ENCODE measurements at regions not wholly inside any gene's neighbourhood (a gene's known extent, or its start where the extent isn't known, plus 50 kb on each side); places are given as distances from the start of the nearest gene placed in this dataset.

- TF ChIP-seq POLR2AphosphoS5 (IDR thresholded peaks at IDR 0.05; ENCODE audit: insufficient read depth, low read depth, low read length): no peak
- TF ChIP-seq, protein P1, sequence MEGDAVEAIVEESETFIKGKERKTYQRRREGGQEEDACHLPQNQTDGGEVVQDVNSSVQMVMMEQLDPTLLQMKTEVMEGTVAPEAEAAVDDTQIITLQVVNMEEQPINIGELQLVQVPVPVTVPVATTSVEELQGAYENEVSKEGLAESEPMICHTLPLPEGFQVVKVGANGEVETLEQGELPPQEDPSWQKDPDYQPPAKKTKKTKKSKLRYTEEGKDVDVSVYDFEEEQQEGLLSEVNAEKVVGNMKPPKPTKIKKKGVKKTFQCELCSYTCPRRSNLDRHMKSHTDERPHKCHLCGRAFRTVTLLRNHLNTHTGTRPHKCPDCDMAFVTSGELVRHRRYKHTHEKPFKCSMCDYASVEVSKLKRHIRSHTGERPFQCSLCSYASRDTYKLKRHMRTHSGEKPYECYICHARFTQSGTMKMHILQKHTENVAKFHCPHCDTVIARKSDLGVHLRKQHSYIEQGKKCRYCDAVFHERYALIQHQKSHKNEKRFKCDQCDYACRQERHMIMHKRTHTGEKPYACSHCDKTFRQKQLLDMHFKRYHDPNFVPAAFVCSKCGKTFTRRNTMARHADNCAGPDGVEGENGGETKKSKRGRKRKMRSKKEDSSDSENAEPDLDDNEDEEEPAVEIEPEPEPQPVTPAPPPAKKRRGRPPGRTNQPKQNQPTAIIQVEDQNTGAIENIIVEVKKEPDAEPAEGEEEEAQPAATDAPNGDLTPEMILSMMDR (IDR thresholded peaks at IDR 0.05; ENCODE audit: extremely low read depth in 1 of 2, insufficient read depth in 1 of 2, low read depth in 1 of 2, low read length in 2 of 2): no peak
- no peak for TF ChIP-seq POLR2A (IDR thresholded peaks at IDR 0.05; ENCODE audit: low read depth, low read length)
- TF ChIP-seq EZH2 (IDR thresholded peaks at IDR 0.05; ENCODE audit: borderline replicate concordance, low read depth, low read length, severe bottlenecking): no peak
- TF ChIP-seq, protein P2, sequence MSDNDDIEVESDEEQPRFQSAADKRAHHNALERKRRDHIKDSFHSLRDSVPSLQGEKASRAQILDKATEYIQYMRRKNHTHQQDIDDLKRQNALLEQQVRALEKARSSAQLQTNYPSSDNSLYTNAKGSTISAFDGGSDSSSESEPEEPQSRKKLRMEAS (IDR thresholded peaks at IDR 0.05; ENCODE audit: insufficient read depth, insufficient read length): no peak
These were observed 145.6 kb upstream of the FAT4 start for GRCh38 chr4:125169192-125169591.
